ENCODE measurements at regions not wholly inside any gene's neighbourhood (a gene's known extent, or its start where the extent isn't known, plus 50 kb on each side); places are given as distances from the start of the nearest gene placed in this dataset.

GRCh38 chr20:48371211-48371610 lies 456.6 kb downstream of the PREX1 start:
- TF ChIP-seq POLR2AphosphoS5 (IDR thresholded peaks at IDR 0.05; ENCODE audit: low read depth, low read length): no peak
- TF ChIP-seq TAF1 (IDR thresholded peaks at IDR 0.05; ENCODE audit: borderline replicate concordance, low read depth, low read length): no peak
- TF ChIP-seq POLR2A (IDR thresholded peaks at IDR 0.05; ENCODE audit: low read depth, low read length): no peak
